Right lobe of liver (tissue), 6 donors: ENCODE measurements at regions not wholly inside any gene's neighbourhood (a gene's known extent, or its start where the extent isn't known, plus 50 kb on each side); places are given as distances from the start of the nearest gene placed in this dataset.

Experiments
- ATAC-seq, 4 donors: fragments of 200-7000 bp; cut with Tn5 transposase; one replicate each; pipeline ENCODE4 v1.9.1; 2020; ENCODE audit warnings: mild to moderate bottlenecking in 4 of 4, moderate library complexity in 4 of 4
- DNase-seq, 3 donors: peaks; one replicate each; pipeline ENCODE4 v3.0.0-alpha.2; 2020
- H3K27ac ChIP-seq, 3 donors: fragments of 200-600 bp; one replicate each; pipeline ENCODE4 v1.8.0; 2022
- H3K27me3 ChIP-seq, 2 donors: fragments of 200-600 bp; one replicate each; pipeline ENCODE4 v1.8.0; 2022
- H3K36me3 ChIP-seq, 4 donors: fragments of 200-600 bp; sonication (generic) in 1 of 4; one replicate each; pipeline versions ENCODE4 v1.5.1 to v1.8.0; 2017 to 2022; ENCODE audit warnings: control low read depth in 1 of 4
- H3K4me1 ChIP-seq, 4 donors: fragments of 200-600 bp; sonication (generic) in 1 of 4; one replicate each; pipeline versions ENCODE4 v1.5.1 to v1.8.0; 2017 to 2022; ENCODE audit warnings: control low read depth in 1 of 4
- H3K4me3 ChIP-seq, 3 donors: fragments of 200-600 bp; one replicate each; pipeline ENCODE4 v1.8.0; 2022
- H3K9me3 ChIP-seq, 4 donors: fragments of 200-600 bp; sonication (generic) in 1 of 4; one replicate each; pipeline versions ENCODE4 v1.5.1 to v1.8.0; 2017 to 2022; ENCODE audit warnings: control low read depth in 1 of 4
- CTCF ChIP-seq, 4 donors: fragments of 200-600 bp in 3 of 4; fragments of 450-650 bp in 1 of 4; IDR thresholded peaks; one replicate each; pipeline versions ENCODE4 v1.5.1 to v1.8.0; 2016 to 2022; ENCODE audit warnings: antibody characterized with exemption in 4 of 4, mild to moderate bottlenecking in 2 of 4
- POLR2A ChIP-seq: fragments of 450-650 bp; IDR thresholded peaks from one replicate; pipeline ENCODE4 v1.6.1; 2017; ENCODE audit warnings: antibody characterized with exemption, mild to moderate bottlenecking
- WGBS: methylation state at CpG from one replicate; pipeline ENCODE4 v1.1.6; 2018; ENCODE audit warnings: low coverage, low lambda C conversion rate; ENCODE audit not compliant: insufficient coverage; ENCODE audit errors: missing lambda C conversion rate; 5-methylcytosine and 5-hydroxymethylcytosine counted together
- intact Hi-C, 2 donors: fragments of 100-400 bp; cut with DNase I; formaldehyde crosslinking; loops; one replicate each; pipeline versions ENCODE4 v1.11.2 to v1.14.1; 2022
- donor health status: DM: no; HTN: yes; CAD: no.
- donor health status: DM: no; HTN: no; CAD: no.
- donor health status: DM: no; HTN: no; CAD: no.
- donor health status: DM: no; HTN: yes; CAD: no.
- donor health status: DM: no; HTN: yes; CAD: no.

- no peak overlapping the region for H3K27ac ChIP-seq
Observed at GRCh38 chr18:72948439-72948838, 80.7 kb upstream of the NETO1 start.

GRCh38 chr18:72942766-72943165 is 75.0 kb upstream of the NETO1 start:
- TF ChIP-seq CTCF (IDR thresholded peaks at IDR 0.05), result no peak
- no peak for TF ChIP-seq POLR2A

More at GRCh38 chr18:72948439-72948838, 80.7 kb upstream of the NETO1 start:
- ATAC-seq (no peak), DNase-seq (no peak)
- Histone ChIP-seq H3K4me3 (no peak overlapping the region), H3K4me1 (no peaks in the 10 kb centered on the region), H3K9me3 (no peaks in the 10 kb centered on the region), H3K36me3 (no peaks in the 10 kb centered on the region), H3K27me3 (no peaks in the 10 kb centered on the region)
- intact Hi-C loops, result no loop called here
- WGBS, result 9% methylated on average over 3 of the region's 3 CpGs
- TF ChIP-seq CTCF (IDR thresholded peaks at IDR 0.05), result no peak
- TF ChIP-seq POLR2A, result no peak

GRCh38 chr18:72940986-72941385 is 73.2 kb upstream of the NETO1 start:
- H3K27me3 ChIP-seq, result no peaks in the 10 kb centered on the region
- no peaks in the 10 kb centered on the region for H3K9me3 ChIP-seq
- no peak for ATAC-seq
- no peak overlapping the region for H3K4me3 ChIP-seq
- H3K27ac ChIP-seq, result no peak overlapping the region
- no peaks in the 10 kb centered on the region for H3K36me3 ChIP-seq
- TF ChIP-seq CTCF (IDR thresholded peaks at IDR 0.05) (no peak), POLR2A (no peak)
- WGBS, result 77% methylated on average over 4 of the region's 4 CpGs
- no peaks in the 10 kb centered on the region for H3K4me1 ChIP-seq
- no peak for DNase-seq
- intact Hi-C loops, result no loop called here

More at GRCh38 chr18:72942766-72943165, 75.0 kb upstream of the NETO1 start:
- intact Hi-C loops, result no loop called here
- no peaks in the 10 kb centered on the region for H3K27me3 ChIP-seq
- ATAC-seq (no peak), DNase-seq (no peak)
- no peak overlapping the region for H3K27ac ChIP-seq
- H3K4me1 ChIP-seq, result no peaks in the 10 kb centered on the region
- H3K9me3 ChIP-seq, result no peaks in the 10 kb centered on the region
- H3K36me3 ChIP-seq, result no peaks in the 10 kb centered on the region
- 73% methylated on average over 2 of the region's 2 CpGs for WGBS
- no peak overlapping the region for H3K4me3 ChIP-seq

GRCh38 chr18:72940509-72940908 is 72.7 kb upstream of the NETO1 start:
- no peaks in the 10 kb centered on the region for H3K4me1 ChIP-seq
- intact Hi-C loops, result no loop called here
- ATAC-seq (no peak), DNase-seq (no peak)
- H3K27me3 ChIP-seq, result no peaks in the 10 kb centered on the region
- no peak overlapping the region for H3K27ac ChIP-seq
- 96% methylated on average over 3 of the region's 3 CpGs for WGBS
- no peaks in the 10 kb centered on the region for H3K9me3 ChIP-seq
- no peaks in the 10 kb centered on the region for H3K36me3 ChIP-seq
- H3K4me3 ChIP-seq, result no peak overlapping the region
- no peak for TF ChIP-seq CTCF (IDR thresholded peaks at IDR 0.05)
- no peak for TF ChIP-seq POLR2A

- WGBS, result 15% methylated on average over 4 of the region's 4 CpGs
- no peaks in the 10 kb centered on the region for H3K9me3 ChIP-seq
- no peaks in the 10 kb centered on the region for H3K4me1 ChIP-seq
- no peak for TF ChIP-seq POLR2A
- TF ChIP-seq CTCF (IDR thresholded peaks at IDR 0.05), result no peak
- H3K36me3 ChIP-seq, result no peaks in the 10 kb centered on the region
- H3K27ac ChIP-seq, result no peak overlapping the region
- ATAC-seq (no peak), DNase-seq (no peak)
- H3K27me3 ChIP-seq, result no peaks in the 10 kb centered on the region
- intact Hi-C loops, result no loop called here
- no peak overlapping the region for H3K4me3 ChIP-seq
Observed at GRCh38 chr18:72935744-72936143, 68.0 kb upstream of the NETO1 start.
